ENCODE measurements at regions not wholly inside any gene's neighbourhood (a gene's known extent, or its start where the extent isn't known, plus 50 kb on each side); places are given as distances from the start of the nearest gene placed in this dataset.

DNA sequence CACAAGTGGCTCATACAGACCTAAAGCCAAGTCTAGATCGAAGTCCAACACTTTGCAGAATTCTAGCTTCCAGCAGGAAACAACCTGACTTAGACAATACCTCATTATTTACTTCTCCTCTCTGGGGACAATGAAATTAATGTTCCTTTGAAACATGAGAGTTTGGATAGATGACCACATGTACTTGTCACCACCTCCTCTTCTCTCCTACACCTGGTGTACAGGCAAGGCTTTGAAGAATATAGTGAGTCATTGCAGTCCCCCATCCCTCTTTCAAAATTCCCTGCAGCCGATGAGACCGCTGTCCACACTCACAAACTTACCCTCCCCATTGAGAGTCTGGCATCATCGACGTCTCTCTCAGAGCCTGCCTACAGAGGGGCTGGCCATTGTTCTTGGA is 189.0 kb upstream of the HES1 start (continued):
- TF ChIP-seq CHD1 (IDR thresholded peaks at IDR 0.05; ENCODE audit: low read depth, low read length) (no peak), SIRT6 (IDR thresholded peaks at IDR 0.05; ENCODE audit: low read length) (no peak), CEBPB (IDR thresholded peaks at IDR 0.05; ENCODE audit: low read depth, low read length) (no peak), KDM5A (IDR thresholded peaks at IDR 0.05; ENCODE audit: low read length) (no peak), SAP30 (IDR thresholded peaks at IDR 0.05; ENCODE audit: insufficient read depth, insufficient replicate concordance, low read length) (no peak), NRF1 (IDR thresholded peaks at IDR 0.05; ENCODE audit: low read depth, low read length) (no peak)

Measured in H1 (cell line).